GM18499 (cell line): ENCODE measurements at regions not wholly inside any gene's neighbourhood (a gene's known extent, or its start where the extent isn't known, plus 50 kb on each side); places are given as distances from the start of the nearest gene placed in this dataset.

Experiments
- ATAC-seq: cut with Tn5 transposase; IDR thresholded peaks from one replicate; pipeline ENCODE4 v1.9.1; 2021; ENCODE audit warnings: moderate number of reproducible peaks; ENCODE audit not compliant: insufficient read depth, unreplicated experiment

- no peak for ATAC-seq
Observed at GRCh38 chr4:119833611-119834010, 205.0 kb upstream of the PDE5A start.

DNA sequence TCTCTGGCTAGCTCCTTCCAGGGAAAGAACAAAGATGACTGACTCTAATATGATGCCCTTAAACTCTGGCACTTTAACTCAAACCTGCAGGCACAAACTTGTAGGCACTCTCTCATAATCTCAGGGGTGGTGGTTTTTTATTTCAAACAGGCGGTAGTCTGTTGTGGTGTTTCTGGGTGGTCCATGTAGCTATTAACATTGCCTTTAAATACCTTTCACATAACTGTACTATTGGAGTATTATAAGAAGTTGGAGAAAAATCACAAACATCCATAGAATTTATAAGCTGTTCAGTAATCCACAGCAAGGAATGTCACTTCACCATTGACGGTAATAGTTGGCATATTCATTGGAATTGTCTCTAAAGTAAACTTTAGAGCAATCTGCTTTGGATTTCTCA, 204.2 kb upstream of the PDE5A start:
- ATAC-seq, result no peak

DNA sequence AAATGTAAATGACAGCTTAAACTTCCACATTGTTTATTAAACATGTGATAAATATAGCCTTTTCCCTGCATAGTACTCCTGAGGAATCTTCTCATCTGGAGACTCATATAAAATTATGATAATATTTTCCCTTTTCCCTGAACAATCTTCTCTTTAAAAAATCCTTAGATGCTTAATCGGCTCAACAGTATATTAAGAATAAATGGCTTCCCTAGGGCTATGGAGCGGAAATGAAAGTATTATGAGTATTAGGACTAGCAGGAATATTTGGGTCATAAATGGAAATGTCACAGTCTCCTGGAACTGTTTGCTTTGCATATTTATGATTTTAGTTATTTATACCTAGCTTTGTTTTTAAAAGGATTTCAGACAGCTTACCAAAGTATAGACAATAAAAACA, 200.7 kb upstream of the PDE5A start:
- no peak for ATAC-seq

GRCh38 chr4:119825696-119826095, 197.1 kb upstream of the PDE5A start:
- ATAC-seq, result no peak

GRCh38 chr4:119823891-119824290, 195.3 kb upstream of the PDE5A start:
- ATAC-seq, result no peak

- no peak for ATAC-seq
Observed at GRCh38 chr4:119823045-119823444, 194.4 kb upstream of the PDE5A start.

DNA sequence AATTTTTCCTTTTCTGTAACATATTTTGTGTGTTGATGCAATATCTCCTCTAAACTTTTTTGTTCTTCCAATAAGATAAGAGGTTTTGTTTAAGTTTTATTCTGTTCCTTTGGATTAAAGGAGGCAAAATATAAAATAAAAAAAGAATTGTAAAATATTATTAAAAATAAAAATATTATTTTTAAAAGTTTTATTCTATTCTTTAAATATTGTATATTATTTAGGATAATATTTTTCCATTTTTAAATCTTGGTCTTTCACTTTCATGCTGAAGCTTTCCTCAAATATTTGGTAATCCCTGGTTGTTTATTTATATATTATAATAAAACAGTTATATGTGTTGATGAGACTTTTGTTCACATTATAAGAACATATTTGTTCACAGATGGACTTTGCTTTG, 187.9 kb upstream of the PDE5A start:
- no peak for ATAC-seq

GRCh38 chr4:119810001-119810400, 181.4 kb upstream of the PDE5A start:
- ATAC-seq, result no peak

DNA sequence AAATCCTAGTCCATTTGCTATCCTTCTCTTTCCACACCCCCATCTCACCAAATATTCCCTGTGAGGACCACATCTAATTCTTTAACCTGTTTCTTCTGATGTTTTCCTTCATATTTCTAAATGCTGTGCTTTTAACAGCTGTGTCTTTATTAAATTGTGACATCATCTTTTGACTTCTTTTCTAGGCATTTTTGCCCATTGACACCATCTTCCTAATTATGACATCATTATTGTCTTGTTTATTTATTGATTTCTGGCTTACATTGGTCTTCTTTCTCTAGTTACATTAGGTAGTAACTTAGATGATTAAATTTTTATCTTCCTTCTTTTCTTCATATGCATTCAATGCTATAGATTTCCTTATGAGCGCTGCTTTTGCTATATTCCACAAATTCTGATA, 175.8 kb upstream of the PDE5A start:
- no peak for ATAC-seq

DNA sequence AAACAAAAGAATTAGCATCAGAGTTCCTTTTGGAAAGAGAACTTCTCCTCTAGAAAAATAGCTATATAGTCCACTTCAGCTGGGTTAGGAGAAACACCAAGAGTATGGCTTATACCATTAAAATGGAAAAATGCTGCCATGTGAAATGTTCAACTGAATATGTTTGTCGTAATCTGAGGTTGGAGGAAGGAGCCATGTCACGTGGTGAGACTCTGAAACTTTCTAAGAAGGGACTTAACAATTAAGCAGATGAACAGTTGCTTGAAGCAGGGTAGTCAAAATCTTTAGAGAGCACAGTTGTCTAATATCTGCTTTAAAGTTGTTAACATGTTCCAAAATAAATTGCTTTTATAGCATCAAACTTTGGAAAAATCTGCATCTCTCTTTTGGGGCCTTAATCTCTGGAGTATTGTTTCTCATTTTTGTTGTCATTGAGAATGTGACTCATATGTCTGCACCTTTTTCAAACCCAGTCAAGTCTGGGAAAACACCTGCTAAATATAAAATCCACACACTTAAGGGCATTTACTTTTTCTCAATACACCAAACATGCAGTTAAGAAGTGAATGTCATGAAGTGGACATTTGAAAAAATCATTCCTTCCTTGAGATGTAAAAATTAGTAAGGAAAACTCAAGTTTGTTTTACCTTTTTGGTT, 168.8 kb upstream of the PDE5A start:
- ATAC-seq, result no peak

- ATAC-seq, result no peak
Observed at GRCh38 chr4:119795986-119796578, 167.5 kb upstream of the PDE5A start.

GRCh38 chr4:119794681-119795080, 166.1 kb upstream of the PDE5A start:
- no peak for ATAC-seq

DNA sequence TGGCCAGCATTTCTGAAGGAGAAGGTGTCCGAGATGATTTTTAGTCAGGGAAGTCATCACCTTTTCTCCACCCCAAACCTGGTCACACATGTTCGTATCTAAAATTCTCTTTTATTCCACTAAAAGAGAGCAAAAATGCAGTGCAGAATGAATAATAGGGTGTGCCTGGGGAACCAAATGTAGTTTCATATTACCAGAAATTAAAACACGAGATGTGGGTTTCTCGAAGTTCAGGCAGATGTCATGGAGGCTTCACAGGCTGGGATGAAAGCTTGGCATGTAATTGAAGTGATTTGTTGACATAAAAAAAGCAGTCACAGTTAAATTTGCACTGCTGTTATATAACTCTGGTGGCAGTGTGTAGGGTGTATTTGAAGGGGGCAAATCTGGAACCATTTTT, 165.5 kb upstream of the PDE5A start:
- no peak for ATAC-seq

GRCh38 chr4:119788349-119789266, 160.0 kb upstream of the PDE5A start:
- ATAC-seq, result no peak

GRCh38 chr4:119785963-119786362, 157.4 kb upstream of the PDE5A start:
- ATAC-seq, result no peak

GRCh38 chr4:119783189-119783983, 154.8 kb upstream of the PDE5A start:
- ATAC-seq, result no peak

- no peak for ATAC-seq
Observed at GRCh38 chr4:119781044-119781443, 152.4 kb upstream of the PDE5A start.

DNA sequence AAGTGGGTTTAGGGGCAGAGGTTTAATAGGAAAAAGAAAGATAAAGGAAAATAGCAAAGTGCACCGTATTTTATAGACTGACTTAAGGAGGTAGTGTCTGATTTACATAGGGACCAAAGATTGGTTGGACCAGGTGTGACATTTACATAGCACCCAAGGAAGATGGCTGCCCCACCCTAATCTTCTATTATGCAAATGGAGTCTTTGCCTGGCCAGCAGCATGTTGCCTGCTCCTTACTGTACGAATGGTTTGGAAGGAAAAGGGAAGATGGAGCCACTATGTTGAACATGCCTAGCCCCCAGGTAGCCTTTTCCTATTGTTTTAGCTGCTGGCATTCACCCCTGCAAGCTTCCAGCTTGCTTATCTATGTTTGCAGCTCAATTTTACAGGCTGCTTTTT, 146.2 kb upstream of the PDE5A start:
- no peak for ATAC-seq

- ATAC-seq, result no peak
Observed at GRCh38 chr4:119765951-119766350, 137.3 kb upstream of the PDE5A start.

- ATAC-seq, result no peak
Observed at GRCh38 chr4:119765469-119765868, 136.9 kb upstream of the PDE5A start.

DNA sequence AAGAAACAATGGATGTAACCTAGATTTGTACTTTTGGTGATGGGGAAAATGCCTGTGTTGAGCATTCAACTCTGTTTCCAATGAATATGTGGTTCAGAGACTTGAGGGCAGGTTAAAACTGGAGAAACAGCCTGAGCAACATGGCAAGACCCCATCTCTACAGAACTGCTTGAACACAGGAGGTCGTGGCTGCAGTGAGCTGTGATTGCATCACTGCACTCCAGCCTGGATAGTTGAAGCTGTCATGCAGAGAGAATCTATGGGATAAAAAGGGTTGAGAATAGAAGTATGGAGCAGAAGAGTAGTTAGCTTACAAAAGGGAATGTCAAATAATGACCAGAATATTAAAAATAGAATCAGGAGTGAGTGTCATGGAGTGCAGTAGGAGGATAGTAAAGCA, 134.8 kb upstream of the PDE5A start:
- ATAC-seq, result no peak
